ENCODE measurements at regions not wholly inside any gene's neighbourhood (a gene's known extent, or its start where the extent isn't known, plus 50 kb on each side); places are given as distances from the start of the nearest gene placed in this dataset.

DNA sequence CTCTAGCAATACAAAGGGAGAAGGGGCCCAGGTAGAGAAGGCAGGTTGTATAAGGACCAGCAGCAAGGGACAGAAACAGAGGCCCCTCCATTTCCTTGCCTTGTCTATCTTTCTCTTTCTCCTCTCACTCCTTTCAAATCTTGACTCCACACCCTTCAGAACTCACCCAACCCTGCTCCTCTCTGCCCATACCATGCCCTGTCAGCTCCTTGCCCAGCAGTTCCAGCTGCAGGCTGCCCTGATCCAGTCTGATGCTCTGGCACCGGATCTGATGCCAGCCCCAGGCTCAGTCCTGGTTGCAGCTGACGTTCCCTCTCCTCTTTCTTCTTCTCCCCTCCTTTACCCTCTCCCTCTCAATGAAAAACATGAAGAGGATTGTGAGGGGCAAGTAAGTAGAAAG, 291.2 kb downstream of the FBXW7 start:
- intact Hi-C loops (cut with DNase I) = loop anchor here in 3 of 10 donors (5.0 to 10.0 kb wide), 4 partner anchors 42 to 137 kb away; no protein-coding TSS in a partner anchor
- TF ChIP-seq, protein P1, sequence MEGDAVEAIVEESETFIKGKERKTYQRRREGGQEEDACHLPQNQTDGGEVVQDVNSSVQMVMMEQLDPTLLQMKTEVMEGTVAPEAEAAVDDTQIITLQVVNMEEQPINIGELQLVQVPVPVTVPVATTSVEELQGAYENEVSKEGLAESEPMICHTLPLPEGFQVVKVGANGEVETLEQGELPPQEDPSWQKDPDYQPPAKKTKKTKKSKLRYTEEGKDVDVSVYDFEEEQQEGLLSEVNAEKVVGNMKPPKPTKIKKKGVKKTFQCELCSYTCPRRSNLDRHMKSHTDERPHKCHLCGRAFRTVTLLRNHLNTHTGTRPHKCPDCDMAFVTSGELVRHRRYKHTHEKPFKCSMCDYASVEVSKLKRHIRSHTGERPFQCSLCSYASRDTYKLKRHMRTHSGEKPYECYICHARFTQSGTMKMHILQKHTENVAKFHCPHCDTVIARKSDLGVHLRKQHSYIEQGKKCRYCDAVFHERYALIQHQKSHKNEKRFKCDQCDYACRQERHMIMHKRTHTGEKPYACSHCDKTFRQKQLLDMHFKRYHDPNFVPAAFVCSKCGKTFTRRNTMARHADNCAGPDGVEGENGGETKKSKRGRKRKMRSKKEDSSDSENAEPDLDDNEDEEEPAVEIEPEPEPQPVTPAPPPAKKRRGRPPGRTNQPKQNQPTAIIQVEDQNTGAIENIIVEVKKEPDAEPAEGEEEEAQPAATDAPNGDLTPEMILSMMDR (IDR thresholded peaks at IDR 0.05) = no peak
- WGBS, 2 donors = 95 to 97% methylated on average over 2 of the region's 2 CpGs
- no peaks in the 10 kb centered on the region for H3K27me3 ChIP-seq
- H3K4me1 ChIP-seq = peaks cover 0 to 27% (median 18%) of the 10 kb centered on the region in 9 donors
- no peak for ATAC-seq
- no peak for DNase-seq
- H3K4me3 ChIP-seq = no peak overlapping the region
- H3K36me3 ChIP-seq = no peaks in the 10 kb centered on the region
- peak overlapping the region in 5 of 10 donors; percentile 51 to 72 (median 65) for H3K27ac ChIP-seq
- H3K9me3 ChIP-seq = no peaks in the 10 kb centered on the region

DNA sequence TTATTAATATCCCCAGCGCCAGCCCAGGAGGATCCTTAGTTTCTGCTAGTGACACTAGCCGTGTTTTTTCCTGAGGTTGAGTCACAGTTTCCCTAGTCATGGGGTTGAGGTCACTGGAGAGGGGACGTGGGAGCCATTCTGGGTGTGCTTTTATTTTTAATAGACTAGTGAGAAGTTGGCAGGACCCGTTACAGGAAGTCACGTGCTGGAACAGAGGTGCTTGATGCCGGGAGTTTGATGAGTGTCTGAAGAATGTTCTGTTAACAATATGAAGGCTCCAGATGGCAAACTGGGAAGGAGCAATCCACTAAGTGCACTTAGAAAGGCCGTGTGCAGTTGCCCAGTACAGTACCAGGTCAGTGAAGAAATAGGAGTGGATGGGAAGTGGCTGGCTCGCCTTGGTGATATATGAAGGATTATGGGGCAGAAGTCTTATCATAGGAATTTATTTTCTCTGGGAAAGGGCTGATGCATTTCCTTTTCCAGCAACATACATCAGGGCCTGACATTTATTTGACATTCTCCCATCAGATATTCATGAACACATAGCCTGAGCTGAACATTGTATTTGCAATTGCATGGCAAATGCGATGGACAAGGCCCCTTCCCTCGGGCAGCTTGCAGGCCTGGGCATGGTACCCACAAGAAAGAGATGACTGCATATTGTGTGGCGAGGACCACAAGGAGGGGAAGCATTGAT, 291.8 kb downstream of the FBXW7 start:
- no peaks in the 10 kb centered on the region for H3K9me3 ChIP-seq
- ATAC-seq (peak; percentile 84 to 94 (median 90)), DNase-seq (peak in 1 of 2 donors; percentile 76)
- intact Hi-C loops (cut with DNase I) = loop anchor here in 3 of 10 donors (5.0 to 10.0 kb wide), 4 partner anchors 42 to 137 kb away; no protein-coding TSS in a partner anchor
- H3K4me3 ChIP-seq = no peak overlapping the region
- TF ChIP-seq, protein P1 (IDR thresholded peaks at IDR 0.05) = no peak
- peak overlapping the region in 9 of 10 donors; percentile 34 to 72 (median 55) for H3K27ac ChIP-seq
- no peaks in the 10 kb centered on the region for H3K27me3 ChIP-seq
- H3K36me3 ChIP-seq = no peaks in the 10 kb centered on the region
- H3K4me1 ChIP-seq = peaks cover 0 to 27% (median 18%) of the 10 kb centered on the region in 9 donors
- 40% methylated on average over 11 of the region's 11 CpGs for WGBS, 2 donors

DNA sequence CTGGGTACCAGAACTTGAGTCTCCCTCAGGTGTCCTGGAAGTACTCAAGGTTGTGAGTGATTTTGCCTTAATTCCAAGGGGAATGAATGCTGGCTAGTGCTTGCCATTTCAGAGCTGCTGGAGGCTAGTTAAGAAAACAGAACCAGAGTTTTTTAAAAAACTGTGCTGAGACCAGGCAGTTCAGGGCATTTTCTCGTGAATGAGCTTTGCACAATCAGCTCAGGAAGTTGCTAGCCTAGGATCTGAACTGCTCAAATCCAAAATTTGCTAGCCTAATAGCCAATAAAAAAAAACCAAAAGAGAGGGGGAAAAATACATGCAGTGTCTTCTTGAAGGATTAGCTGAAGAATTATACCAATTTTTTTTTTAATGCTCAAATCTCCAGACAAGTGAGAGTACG, 292.7 kb downstream of the FBXW7 start:
- intact Hi-C loops (cut with DNase I) = loop anchor here in 3 of 10 donors (5.0 to 10.0 kb wide), 4 partner anchors 41 to 136 kb away; no protein-coding TSS in a partner anchor
- Histone ChIP-seq H3K27ac (peak overlapping the region in 7 of 10 donors; percentile 9 to 72 (median 64)), H3K4me1 (peaks cover 0 to 27% (median 18%) of the 10 kb centered on the region in 9 donors), H3K9me3 (no peaks in the 10 kb centered on the region), H3K4me3 (no peak overlapping the region), H3K27me3 (no peaks in the 10 kb centered on the region), H3K36me3 (no peaks in the 10 kb centered on the region)
- TF ChIP-seq, protein P1 (IDR thresholded peaks at IDR 0.05) = no peak
- WGBS, 2 donors = 52 to 69% methylated on average over 2 of the region's 2 CpGs
- no peak for ATAC-seq
- no peak for DNase-seq

DNA sequence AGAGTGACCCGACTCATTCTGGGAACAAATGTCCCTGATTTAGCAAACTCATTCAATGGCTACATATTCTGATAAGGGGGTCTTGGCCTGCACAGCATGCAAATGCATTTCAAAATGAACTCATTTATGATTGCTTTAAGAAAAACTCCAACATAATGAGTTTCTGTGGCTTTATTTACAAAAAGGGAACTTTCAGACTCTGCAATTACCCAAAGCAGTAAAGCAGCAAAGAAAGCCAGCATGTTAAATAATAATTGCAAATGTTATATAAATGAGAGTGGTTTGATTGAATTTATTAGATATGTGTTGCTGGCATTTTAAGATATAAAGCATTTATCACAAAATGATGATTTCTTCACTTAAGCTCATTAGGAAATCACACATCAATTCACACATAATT, 295.7 kb downstream of the FBXW7 start:
- Histone ChIP-seq H3K27me3 (no peaks in the 10 kb centered on the region), H3K4me1 (peaks cover 0 to 23% (median 18%) of the 10 kb centered on the region in 9 donors), H3K4me3 (no peak overlapping the region), H3K9me3 (no peaks in the 10 kb centered on the region), H3K27ac (no peak overlapping the region), H3K36me3 (no peaks in the 10 kb centered on the region)
- no peak for ATAC-seq
- intact Hi-C loops (cut with DNase I) = loop anchor here in 3 of 10 donors (5.0 to 10.0 kb wide), 4 partner anchors 38 to 133 kb away; no protein-coding TSS in a partner anchor
- WGBS, 2 donors = 87 to 92% methylated on average over 1 of the region's 1 CpG
- no peak for DNase-seq
- TF ChIP-seq, protein P1 (IDR thresholded peaks at IDR 0.05) = no peak

Data from heart right ventricle (tissue), 16 donors.